Eye (tissue), 1 donor: ENCODE measurements at regions not wholly inside any gene's neighbourhood (a gene's known extent, or its start where the extent isn't known, plus 50 kb on each side); places are given as distances from the start of the nearest gene placed in this dataset.
A peak's percentile ranks its signal among the peaks of the same experiment; 100 is the strongest.

ENCODE experiments used
- DNase-seq: peaks from one replicate; pipeline ENCODE4 v3.0.0-alpha.2; 2015

DNA sequence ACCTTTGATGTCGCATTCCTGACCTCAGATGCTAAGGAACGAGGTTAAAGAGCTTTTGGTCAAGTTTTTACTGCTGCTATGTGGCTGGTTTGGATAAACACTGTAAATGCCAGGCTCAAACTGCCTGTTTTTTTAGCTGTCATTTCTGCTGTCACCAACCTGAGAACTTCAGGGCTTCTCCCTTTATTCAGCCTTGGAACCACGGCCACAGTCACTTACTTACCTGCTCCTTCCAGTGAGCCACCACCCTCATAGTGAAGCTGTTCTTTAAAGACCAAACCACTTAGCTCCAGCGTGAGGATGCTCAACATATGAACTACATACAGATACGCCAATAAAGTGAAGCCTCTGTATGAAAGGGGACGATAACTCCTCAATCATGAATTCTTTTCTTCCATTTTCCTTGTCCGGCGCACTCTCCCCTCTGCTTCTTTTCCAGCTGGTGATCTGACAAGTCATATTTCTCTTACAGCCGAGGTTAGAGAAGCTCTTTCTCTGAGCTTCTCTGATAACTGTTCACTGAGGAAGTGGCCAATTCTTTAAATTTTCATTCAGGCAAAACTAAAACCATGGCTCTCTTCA, 152.8 kb upstream of the ANK2 start:
- no peak for DNase-seq

DNA sequence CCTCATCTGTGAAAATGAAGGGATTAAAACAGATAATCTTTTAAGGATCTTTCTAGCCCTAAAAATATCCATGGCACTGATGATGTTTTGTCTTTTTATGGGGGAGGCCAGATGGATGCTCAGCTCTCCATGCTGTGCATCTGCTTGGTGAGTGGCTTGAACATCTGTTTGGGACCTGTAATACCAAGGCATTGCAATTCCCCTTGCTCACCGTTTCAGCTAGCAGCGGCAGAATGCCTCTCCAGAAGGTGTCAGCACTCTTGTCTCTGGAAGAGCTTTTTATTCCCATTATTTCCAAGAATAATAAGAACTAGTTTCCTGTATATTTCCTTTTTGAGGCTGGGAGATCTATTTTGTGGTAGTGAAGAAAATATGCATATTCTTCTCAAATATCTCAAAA, 151.9 kb upstream of the ANK2 start:
- DNase-seq, result no peak

DNA sequence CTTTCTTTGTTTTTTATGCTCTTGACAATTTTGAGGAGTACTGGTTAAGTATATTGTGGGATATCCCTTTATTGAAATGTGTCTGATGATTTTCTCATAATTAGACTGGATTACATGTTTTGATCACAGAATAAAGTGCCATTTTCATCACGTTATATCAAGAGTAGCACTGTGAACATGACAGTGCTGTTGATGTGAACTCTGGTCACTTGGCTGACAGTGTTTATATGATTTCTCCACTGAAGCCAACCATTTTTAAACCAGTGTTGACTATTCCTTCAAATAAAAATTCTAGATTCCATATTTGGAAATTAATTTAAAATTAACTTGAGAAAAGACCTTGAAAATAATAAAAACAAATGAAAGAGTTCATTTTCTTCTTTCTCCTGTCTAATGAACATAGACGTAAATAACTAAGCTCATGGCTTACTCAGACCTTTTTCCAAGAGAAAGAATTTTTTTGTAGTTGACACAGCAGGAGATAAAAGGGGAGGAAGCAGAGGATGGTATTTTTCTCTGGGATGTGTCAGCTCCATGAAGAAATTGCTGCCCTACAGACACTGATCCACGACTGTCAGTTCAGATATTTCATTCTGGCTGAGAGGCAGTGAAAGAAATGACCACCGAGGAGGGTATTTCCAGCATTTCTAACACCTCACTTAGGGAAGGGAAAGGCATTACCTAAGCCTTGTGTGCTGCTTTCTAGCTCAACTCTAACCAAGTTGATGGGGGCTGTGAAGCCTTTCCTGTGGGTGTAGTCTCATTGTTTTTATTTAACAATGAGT, 150.9 kb upstream of the ANK2 start:
- peak; percentile 71 for DNase-seq

DNA sequence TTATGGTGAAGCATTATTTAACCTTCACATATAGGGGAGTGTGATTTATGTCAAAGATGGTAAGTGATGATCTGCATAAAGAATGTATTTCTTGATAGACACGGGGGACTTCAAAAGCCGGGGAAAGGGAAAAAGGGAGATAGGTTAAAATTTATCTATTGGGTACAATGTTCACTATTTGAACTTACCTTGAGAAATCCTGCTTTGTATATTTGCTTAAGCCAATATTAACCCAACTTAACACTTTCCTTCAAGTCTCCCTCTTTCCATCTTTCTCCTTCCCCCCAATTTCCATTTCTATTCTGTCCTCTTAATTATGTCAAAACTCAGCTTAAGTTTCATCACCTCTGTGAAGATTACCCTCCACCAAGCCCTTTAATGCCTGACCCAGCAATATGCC, 149.0 kb upstream of the ANK2 start:
- DNase-seq, result no peak

DNA sequence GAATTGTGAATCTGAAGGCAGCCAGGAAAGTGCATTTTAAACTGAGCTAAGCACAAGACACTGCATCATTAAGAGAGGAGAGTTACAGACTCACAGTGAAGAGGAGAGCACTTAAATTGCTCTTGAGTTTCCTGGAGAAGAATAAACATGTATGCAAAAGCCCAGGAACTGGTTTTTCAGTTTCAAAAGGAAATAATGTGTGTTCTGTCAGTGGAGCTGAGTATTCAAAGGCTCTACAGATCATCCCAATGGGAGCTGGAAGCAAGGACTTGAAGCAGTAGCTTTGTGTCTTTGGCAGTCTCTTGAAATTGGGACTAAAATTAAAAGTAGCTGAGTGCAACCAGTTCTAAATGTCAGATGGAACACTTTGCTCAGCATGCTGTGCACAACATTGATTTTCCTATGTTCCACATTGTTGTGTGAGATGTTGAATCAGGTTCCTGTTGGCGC, 147.5 kb upstream of the ANK2 start:
- no peak for DNase-seq

DNA sequence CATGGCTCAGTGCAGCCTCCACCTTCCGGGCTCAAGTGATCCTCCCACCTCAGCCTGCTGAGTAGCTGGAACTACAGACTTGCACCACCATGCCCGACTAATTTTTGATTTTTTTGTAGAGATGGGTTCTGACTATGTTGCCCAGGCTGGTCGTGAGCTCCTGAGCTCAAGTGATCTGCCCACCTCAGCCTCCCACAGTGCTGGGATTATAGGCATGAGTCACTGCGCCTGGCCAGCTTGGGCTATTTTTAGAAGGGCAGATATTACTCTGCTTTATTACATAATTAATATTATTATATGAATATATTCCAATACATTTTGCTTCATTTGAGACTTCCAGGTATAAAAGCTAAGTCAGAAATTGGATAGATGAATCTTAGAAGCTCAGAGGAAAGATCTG, 143.7 kb upstream of the ANK2 start:
- no peak for DNase-seq

DNA sequence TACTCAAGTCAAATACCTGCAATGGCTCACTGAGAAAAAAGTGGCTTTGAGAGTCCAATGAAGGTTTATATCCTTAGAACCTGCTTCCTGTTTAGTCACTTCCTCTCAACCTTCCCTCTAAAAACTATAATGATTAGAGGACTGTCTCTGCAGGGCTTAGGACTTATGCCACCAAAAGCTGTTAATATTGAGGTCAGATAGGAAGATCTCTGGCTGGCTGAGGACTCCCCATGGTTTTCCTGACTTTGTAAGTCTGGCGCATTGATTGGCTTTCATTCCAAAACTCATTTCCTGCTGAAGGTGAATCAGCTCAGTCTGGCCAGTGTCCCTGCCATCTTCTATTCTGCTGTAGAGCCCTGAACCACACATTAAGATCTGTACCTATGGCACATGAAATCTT, 140.9 kb upstream of the ANK2 start:
- DNase-seq, result no peak

DNA sequence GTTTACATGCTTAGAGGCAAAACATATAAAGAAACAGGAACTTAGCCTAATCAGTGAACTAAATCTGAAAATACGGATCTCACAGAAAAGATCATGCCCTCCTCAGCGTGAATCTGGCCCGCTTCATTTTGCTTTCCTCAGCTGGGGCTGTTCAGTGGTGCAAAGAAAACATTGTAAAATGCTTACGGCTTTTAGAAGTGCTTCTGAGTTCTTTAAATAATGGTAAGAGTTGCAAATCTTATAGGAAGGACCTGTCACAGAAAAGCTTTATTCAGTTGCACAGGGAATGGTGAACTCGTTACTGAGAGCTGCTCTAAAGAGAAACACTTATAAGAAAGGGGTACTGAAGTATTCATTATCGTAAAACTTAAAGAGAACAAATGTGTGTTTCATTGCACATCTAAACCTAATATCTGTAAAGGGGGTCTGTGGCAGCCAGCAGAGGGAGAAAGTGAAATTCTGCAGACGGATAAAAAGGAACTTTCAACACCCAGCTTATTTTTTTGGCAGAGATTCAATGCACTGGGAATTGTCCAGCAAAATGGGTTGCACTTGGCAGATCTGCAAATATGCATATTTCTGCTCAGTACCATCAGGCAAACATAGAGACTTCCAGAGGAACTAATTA, 139.2 kb upstream of the ANK2 start:
- DNase-seq, result peak; percentile 65

DNA sequence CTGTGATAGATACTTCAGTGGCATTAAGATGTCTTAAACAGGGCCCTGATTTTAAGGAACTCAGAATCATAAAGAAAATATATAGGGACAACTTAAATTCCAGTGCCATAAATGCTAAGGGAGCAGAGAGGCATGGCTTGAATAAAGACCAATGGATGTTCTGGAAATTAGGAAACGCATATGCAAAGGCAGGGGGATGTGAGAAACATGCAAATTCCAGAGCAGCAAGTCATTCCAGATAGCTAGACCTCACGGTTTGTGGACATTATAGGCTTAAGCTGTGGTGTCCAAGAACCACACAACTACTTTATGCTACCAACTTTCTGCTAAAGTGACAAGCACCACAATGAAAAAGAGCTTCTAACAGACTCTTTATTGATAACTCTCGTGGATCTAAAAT, 132.6 kb upstream of the ANK2 start:
- no peak for DNase-seq

DNA sequence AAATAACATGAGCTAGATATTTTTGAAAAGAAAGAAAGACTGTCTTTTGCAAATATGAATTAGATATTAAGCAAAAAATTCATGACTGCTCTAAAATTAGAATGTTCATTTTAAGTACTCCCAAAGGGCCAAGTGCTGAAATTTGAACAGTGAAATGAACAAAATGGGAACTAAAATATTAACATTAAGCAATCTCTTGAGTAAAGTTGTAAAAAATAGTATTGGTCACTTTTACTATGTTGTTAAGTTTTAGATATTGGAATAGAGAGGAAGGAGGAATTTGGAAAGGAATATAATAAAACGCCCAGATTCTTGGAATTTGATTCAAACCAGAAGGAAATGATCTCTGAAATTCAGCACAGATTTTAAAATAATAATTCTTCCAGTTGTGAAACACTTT, 125.9 kb upstream of the ANK2 start:
- DNase-seq, result no peak

DNA sequence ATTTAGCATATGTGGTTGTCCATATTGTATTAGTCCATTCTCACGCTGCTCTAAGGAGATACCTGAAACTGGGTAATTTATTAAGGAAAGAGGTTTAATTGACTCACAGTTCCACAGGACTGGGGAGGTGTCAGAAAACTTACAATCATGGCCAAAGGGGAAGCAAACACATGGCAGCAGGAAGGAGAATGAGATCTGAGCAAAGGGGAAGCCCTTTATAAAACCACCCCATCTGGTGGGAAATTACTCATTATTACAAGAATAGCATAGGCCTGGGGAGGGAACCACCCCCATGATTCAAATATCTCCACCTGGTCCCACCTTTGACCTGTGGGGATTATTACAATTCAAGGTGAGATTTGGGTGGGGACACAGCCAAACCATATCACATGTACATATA, 122.6 kb upstream of the ANK2 start:
- DNase-seq, result no peak

DNA sequence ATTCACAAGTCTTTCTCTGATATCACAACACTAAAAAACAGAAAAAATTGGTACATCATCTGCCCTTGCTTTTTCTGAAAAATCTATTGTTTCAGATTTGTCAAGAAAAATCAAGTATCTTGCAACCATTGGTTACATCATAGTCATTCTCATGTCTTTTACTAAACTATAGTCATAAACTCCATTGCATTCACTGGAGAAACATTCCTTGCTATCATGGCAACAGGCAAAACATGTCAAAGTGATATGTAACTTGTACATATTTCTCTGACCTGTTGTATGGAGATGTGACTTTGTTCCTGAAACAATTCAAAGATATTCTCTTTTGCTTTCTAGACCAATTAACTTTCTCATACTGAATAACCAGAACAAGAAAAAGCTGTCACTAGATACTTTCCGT, 121.9 kb upstream of the ANK2 start:
- DNase-seq, result no peak

DNA sequence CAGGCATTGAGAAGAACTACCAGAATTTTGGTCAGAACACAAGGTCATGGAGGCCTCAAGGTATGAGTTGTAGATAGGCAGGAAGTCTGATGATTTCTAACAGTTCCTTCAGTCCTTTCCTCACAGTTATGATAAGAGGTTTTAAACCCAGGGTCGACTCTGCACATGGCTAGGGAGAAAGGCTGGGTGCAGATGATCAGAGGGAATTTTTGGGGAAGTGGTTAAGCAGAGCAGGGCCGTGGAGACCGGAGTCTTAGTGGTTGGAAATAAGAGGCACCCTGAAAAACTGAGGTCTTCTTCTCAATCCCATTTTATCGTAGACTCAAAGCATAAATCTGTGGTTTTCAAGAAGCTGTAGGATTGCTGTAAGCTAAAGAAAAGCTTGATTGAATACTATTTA, 118.5 kb upstream of the ANK2 start:
- DNase-seq, result no peak

DNA sequence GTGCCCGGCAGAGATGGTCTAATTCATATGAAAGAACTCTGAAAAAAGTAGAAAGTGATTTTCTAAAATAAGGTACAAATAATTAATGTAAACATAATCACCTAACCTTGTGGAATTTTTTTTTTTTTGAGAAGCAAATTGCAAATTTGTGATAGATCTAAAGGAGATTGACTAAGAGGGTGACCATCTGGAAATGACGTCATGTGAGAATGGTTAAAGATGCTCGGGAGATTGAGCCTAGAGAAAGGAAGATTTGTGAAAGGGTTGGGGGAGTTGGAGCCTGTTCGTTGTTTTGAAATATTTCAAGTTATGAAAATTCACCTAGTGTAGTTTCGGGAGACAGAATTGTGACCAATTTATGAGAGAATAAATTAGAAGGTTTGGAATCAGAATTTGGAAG, 115.7 kb upstream of the ANK2 start:
- no peak for DNase-seq

DNA sequence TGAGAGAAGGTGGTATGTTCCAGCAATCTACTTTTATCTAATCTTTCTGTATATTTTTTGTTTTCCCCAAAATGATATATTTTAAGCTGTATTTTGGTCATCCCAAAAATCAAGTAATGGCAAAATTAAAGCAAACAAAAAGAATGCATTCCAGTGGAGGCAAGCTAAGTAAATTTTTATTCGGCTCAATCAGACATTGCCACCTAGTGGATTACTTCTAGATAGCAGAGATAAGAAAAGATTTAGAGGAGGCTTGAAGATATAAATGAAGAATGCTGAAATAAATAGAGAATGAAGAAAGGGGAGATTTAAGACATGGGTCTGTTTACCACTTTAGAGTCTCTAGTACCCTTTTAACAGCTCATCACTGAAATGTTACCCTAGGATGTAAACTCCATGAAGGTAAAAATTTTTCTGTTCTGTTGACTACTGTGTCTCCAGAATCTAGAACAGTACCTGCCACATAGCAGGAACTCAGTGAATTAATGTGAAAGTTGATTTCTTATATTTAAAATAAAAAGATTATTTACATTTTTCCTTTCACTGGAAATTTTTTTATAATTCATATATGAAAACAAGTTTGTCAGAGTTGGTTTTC, 110.9 kb upstream of the ANK2 start:
- DNase-seq, result peak; percentile 83

DNA sequence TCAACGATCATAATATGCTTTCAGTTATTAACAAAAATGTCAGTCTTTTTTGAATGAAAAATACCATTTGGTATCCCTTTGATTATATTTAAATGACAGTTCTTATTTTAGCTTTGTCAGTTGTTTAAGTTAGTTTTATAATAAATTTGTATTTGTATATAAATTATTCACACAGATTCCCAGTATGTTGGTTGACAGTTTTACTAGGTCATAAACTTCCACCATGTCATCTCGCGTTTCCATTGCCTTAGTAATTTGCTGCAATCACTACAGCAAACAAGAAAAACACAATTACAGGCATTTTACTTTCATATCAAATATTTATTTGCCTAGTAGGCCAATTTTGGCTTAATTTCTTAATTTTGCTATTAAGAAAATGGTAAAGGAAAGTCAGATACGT, 109.6 kb upstream of the ANK2 start:
- DNase-seq, result no peak

DNA sequence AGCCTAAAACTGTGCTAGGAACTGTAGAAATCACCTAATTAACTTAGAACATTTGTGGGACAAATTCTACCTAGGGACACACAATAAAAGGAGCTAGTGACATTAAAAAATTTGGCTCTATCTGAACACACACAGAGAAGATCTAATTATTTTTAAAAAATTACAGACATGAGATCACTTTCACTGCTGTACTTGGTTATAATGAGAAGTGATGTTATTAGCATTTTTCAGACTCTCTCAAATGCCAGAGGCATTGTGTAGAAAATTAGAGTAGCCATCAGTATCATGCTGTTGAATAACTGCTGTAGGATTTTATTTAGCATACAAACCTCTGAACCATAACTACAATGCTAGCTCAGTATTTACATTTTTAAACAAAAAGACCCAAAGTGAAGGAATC, 109.1 kb upstream of the ANK2 start:
- no peak for DNase-seq

DNA sequence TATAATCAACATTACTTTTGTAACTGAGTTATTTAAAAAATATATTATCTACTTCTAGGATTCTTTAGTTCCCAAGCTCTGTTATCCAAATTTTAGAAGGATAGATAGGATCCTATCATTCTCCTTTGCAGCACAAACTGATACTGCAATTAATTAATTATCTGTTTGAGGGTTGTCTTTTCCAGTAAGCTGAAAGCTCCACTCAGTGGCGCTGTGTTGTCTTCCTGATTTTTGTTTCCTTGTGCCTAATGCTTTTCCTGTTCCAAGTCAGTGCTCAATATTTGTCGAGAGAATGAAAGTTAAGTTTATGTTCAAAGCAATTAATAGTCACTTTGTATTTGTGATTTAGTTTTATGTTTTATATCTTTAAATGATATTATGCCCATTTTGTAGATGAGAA, 107.4 kb upstream of the ANK2 start:
- no peak for DNase-seq

DNA sequence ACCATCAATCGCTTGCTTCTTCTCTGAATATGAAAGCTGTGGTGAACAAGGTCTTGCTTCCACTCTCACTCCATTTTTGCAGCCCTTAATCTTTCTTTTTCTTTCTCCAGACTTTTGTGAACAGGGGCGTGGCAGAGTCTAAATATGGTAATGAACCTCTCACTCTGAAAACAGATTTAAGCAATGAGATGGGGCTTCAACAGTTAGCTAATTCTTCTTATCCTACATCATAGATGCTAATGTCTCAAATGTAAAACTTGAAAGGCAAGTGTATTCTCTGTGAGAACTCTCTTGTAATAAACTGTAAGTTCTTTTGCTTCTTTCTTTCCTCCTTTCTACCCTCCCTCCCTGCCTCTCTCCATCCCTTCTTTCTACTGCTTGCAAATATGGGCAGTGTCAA, 106.5 kb upstream of the ANK2 start:
- DNase-seq, result no peak

DNA sequence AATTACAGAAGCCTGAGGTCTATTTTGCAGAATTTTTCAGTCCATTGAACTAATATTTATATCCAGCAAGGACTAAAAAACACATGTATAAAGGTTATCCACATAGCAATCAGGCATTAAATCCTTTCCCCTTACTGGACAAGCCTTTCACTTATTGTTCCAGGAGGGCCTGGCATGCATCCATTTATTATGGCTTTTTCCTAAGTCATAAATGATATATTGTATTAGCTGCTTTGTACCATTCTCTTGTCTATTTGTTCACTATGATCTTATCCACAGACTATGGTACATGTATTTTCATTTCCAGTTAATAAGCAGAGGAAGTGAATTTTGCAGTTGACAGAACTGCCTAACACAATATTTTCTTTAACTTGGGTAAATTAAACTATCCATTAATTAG, 105.4 kb upstream of the ANK2 start:
- no peak for DNase-seq

DNA sequence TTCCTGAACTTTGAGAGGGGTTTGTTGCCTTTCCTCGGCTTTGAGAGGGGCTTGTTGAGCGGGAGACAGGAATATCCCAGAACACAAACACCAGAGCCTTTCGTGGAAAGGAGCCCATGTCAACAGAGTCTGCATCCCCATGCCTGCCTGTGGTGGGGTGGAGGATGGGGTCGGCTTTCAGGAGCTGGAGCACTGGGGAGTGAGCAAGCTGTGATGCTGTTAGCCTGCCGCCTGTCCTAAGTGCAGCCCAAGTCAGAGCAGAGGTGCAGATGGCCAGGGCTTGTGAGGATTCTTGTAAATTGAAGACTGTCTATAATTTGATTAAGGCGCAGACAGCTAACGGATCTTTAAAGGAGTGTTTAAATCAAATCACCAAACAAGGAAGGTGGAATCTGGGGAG, 103.3 kb upstream of the ANK2 start:
- DNase-seq, result no peak

DNA sequence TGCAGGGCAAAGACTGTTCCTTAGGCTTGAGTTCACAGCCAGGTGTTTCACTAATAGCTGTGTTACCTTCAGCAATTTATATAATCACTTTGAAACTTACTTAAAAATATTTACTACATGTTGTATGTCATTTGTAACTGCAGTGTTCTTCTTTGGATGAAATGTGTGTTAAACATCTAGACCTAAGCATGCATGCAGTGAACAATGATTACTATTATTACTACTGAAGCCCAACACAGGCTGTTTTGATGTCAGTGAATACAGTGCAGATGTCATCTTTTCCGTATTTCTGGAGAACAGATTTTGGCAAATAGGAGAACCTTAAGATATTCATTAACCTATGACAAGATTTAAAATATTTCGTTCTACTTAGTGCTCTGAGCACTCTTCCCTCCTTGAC, 101.8 kb upstream of the ANK2 start:
- DNase-seq, result no peak

DNA sequence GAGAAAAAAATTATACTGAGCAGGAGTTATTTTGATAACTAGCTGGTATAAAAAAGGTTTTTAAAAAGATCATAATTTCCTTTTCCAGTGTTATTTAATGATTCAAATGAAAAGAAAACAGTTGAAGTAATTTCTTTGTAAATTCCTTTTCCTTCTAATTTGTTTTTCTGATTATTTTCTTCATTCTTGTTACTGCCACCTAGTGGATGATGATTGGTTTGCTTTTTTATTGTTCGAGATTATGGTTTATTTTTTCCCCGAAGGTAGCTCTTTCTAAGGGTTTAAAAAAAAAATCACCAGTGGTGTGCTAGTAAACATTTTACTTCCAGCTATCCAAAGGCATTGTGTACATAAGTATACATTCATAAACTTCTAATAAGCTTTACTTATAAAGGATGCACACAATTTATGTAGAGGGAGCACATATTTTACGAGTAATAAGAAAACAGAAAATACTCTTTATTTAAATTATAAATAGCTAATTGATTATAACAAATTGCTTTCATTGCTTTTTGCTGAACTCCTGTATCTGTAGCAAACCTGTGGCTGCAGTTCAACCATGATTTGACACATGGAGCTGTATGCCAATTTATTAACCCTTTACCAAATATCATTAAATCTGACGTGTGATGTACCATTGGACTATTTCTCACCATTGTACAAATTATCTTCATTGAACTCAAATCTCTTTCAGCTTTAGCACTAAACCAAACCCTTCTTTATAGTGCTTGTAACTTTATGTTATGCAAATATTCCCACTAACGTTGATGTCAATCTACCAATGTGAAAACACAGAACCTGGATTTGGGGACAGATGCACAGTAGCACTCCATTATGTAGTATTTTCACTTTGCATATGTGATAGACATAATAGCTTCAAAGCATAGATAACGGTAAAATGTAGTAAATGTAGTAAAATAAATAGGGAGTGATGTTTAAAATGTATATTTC, 97.8 kb upstream of the ANK2 start:
- no peak for DNase-seq
